ENCODE measurements at regions not wholly inside any gene's neighbourhood (a gene's known extent, or its start where the extent isn't known, plus 50 kb on each side); places are given as distances from the start of the nearest gene placed in this dataset.
"Not testable (repeated sequence)": the region's sequence is repeated elsewhere in the genome, so short reads cannot be mapped to it uniquely, and the experiment has no call there.

DNA sequence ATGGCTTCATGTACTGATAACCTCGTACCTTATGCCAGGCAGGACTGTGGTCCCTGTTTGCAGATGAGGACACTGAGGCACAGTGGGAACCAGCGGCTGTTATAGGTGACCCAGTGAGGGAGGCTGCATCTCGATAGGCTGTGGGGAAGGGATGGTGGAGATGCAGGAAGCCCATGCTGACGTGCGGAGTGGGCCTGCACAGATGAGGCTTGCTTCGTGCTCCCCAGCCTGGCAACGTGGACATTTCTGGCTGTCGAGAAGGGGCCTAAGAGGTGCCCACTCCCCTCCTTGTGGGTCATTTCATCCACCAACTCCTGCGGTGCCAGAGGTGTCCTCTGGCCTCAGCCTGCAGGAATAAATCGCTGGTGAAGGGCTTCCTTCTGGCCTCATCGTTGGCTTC, 107.4 kb downstream of the SLC25A47 start:
- H3K9me3 ChIP-seq (ENCODE audit: control insufficient read depth, low read length, poor library complexity, severe bottlenecking): no peaks in the 10 kb centered on the region
- no peak for ATAC-seq
- no peaks in the 10 kb centered on the region for H3K27me3 Mint-ChIP-seq
- no peak overlapping the region for H3K27ac Mint-ChIP-seq
- DNase-seq: no peak
- no peaks in the 10 kb centered on the region for H3K36me3 Mint-ChIP-seq (ENCODE audit: low read depth)
- H3K4me1 Mint-ChIP-seq: peaks cover 18% of the 10 kb centered on the region
- H3K4me3 Mint-ChIP-seq: no peak overlapping the region

DNA sequence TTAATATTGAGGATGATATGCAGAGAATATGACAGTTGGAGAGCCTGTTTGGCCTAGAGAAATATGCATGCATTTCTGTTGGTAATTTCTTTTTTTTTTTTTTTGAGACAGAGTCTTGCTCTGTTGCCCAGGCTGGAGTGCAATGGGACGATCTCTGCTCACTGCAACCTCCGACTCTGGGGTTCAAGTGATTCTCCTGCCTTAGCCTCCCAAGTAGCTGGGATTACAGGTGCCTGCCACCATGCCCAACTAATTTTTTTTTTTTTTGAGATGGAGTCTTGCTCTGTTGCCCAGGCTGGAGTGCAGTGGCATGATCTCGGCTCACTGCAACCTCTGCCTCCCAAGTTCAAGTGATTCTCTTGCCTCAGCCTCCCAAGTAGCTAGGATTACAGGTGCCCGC, 108.3 kb downstream of the SLC25A47 start:
- H3K4me3 Mint-ChIP-seq; H3K36me3 Mint-ChIP-seq (ENCODE audit: low read depth); DNase-seq; ATAC-seq; H3K27me3 Mint-ChIP-seq; H3K27ac Mint-ChIP-seq; H3K9me3 ChIP-seq (ENCODE audit: control insufficient read depth, low read length, poor library complexity, severe bottlenecking): not testable (repeated sequence)
- H3K4me1 Mint-ChIP-seq: peaks cover 23% of the 10 kb centered on the region

DNA sequence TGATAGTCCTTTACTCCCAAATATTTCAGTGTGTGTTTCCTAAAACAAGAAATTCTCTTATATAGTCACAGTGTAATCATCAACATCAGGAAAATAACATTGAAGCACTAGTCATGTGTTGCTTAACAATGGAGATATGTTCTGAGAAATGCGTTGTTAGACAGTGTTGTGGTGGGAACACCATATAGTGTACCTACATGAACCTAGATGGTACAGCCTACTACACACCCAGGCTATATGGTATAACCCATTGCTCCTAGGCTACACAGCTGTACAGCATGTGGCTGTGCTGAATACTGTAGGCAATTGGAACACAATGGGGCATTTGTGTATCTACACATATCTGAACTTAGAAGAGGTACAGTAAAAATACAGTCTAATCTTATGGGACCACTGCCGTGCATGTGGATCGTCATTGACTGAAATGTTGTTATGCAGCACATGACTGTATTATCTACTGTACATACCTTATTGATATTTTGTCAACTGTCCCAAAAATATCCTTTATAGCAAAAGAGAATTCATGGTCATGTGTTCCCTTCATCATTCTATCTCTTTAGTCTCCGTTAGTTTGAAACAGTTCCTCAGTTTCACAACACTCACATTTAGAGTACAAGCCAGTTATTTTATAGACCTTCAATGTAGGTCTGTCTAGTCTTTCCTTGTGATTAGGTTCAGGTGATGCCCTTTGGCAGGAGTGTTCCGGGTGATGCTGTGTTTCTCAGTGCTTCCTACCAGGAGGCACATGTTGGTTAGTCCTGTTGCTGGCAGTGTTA, 109.7 kb downstream of the SLC25A47 start:
- H3K36me3 Mint-ChIP-seq (ENCODE audit: low read depth): no peaks in the 10 kb centered on the region
- H3K4me3 Mint-ChIP-seq: no peak overlapping the region
- H3K27ac Mint-ChIP-seq: no peak overlapping the region
- H3K9me3 ChIP-seq (ENCODE audit: control insufficient read depth, low read length, poor library complexity, severe bottlenecking): no peaks in the 10 kb centered on the region
- peaks cover 20% of the 10 kb centered on the region for H3K4me1 Mint-ChIP-seq
- ATAC-seq (no peak), DNase-seq (no peak)
- no peaks in the 10 kb centered on the region for H3K27me3 Mint-ChIP-seq

DNA sequence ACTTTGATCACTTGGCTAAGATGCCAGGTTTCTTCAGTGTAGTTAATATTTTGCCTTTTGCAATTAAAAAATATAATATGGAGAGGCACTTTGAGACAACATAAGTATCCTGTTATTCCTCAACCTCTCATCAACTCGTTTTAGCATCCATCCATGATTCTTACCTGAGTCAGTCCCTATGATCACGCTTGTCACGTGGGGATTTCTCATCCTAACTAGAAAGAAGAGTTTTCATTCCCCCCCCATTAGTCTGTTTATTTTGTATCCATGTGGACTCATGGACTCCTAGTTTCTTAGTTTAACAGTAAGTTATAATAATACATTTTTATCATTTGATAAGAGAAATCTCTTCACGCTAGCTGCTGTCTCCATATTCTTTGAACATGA, 110.3 kb downstream of the SLC25A47 start:
- no peak overlapping the region for H3K4me3 Mint-ChIP-seq
- H3K4me1 Mint-ChIP-seq: peaks cover 20% of the 10 kb centered on the region
- H3K9me3 ChIP-seq (ENCODE audit: control insufficient read depth, low read length, poor library complexity, severe bottlenecking): no peaks in the 10 kb centered on the region
- no peak overlapping the region for H3K27ac Mint-ChIP-seq
- ATAC-seq: no peak
- no peaks in the 10 kb centered on the region for H3K36me3 Mint-ChIP-seq (ENCODE audit: low read depth)
- H3K27me3 Mint-ChIP-seq: no peaks in the 10 kb centered on the region
- no peak for DNase-seq

DNA sequence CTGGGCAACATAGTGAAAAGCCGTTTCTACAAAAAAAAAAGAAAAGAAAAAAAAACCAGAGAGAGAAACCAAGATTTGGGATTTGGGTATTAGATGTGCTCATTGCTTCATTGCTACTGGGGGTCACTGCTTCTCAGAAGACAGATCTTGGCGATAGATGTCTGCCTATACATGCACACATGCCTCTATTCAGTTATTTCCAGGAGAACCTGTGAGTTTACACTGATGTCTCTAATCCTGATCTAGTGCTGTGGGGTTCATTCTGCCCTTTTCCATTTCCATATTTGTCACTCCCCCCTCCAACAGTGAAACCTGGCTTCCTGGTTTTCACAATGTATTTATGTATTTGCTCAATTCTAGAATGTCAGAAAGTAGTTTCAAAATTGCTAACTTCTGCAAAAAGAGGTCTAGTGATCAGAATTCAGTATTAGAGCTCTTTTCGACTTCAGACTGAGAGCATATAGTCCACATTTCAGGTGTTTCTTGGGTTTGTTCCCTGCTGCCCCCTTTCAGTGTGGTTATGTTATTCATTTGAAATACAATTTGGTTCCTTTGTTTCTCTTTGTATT, 111.0 kb downstream of the SLC25A47 start:
- no peaks in the 10 kb centered on the region for H3K9me3 ChIP-seq (ENCODE audit: control insufficient read depth, low read length, poor library complexity, severe bottlenecking)
- H3K27ac Mint-ChIP-seq: no peak overlapping the region
- no peaks in the 10 kb centered on the region for H3K27me3 Mint-ChIP-seq
- H3K4me3 Mint-ChIP-seq: no peak overlapping the region
- no peak for DNase-seq
- no peak for ATAC-seq
- peaks cover 18% of the 10 kb centered on the region for H3K4me1 Mint-ChIP-seq
- H3K36me3 Mint-ChIP-seq (ENCODE audit: low read depth): no peaks in the 10 kb centered on the region

DNA sequence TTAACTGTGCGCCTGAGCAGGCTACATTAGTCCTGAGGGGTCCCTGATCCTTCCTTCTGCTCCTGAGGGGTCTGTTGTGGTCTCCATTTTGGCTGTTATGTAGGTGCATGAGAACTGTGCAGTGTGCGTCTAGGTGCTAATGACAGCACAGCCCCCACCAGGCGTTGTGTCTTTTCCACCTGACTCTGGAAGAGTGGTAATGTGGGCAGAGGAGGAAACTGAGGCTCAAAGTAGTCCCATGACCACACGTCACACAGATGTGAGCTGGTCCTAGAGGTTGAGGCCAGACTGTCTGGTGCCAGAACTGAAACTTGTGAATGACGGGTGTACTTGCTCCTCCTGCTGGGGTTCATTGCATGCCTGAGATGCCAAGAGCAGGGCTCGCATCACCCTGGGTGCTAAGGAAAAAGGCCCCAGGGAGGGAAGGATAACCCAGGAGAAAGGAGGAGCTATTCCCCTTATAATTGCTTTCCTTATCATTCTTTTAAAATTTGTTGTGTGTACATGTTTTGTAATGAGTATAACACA, 111.8 kb downstream of the SLC25A47 start:
- H3K36me3 Mint-ChIP-seq (ENCODE audit: low read depth): no peaks in the 10 kb centered on the region
- no peaks in the 10 kb centered on the region for H3K9me3 ChIP-seq (ENCODE audit: control insufficient read depth, low read length, poor library complexity, severe bottlenecking)
- ATAC-seq (no peak), DNase-seq (no peak)
- H3K27ac Mint-ChIP-seq: no peak overlapping the region
- no peaks in the 10 kb centered on the region for H3K27me3 Mint-ChIP-seq
- no peak overlapping the region for H3K4me3 Mint-ChIP-seq
- H3K4me1 Mint-ChIP-seq: peaks cover 15% of the 10 kb centered on the region

DNA sequence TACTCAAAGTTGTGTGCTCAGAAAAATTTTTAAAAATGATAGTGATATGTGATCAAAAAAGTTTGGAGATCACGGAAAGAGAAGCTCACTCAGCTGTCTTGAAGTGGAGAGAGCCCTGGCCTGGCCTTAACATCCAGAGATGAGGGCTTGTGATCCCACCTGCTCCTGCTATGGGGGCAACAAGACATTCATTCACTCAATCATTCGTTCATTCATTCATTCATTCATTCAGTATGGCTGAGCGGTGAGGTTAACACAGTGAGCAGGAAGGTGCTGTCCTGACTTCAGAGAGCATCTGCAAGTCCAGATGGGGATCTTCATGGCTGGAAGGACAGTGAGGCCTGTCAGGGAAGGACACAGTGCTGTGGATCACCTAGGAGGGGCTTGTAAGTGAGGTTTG, 112.3 kb downstream of the SLC25A47 start:
- no peak for DNase-seq
- ATAC-seq: no peak
- no peaks in the 10 kb centered on the region for H3K9me3 ChIP-seq (ENCODE audit: control insufficient read depth, low read length, poor library complexity, severe bottlenecking)
- no peaks in the 10 kb centered on the region for H3K36me3 Mint-ChIP-seq (ENCODE audit: low read depth)
- H3K27ac Mint-ChIP-seq: peak overlapping the region; percentile 3
- H3K4me1 Mint-ChIP-seq: peaks cover 17% of the 10 kb centered on the region
- H3K27me3 Mint-ChIP-seq: no peaks in the 10 kb centered on the region
- H3K4me3 Mint-ChIP-seq: no peak overlapping the region

DNA sequence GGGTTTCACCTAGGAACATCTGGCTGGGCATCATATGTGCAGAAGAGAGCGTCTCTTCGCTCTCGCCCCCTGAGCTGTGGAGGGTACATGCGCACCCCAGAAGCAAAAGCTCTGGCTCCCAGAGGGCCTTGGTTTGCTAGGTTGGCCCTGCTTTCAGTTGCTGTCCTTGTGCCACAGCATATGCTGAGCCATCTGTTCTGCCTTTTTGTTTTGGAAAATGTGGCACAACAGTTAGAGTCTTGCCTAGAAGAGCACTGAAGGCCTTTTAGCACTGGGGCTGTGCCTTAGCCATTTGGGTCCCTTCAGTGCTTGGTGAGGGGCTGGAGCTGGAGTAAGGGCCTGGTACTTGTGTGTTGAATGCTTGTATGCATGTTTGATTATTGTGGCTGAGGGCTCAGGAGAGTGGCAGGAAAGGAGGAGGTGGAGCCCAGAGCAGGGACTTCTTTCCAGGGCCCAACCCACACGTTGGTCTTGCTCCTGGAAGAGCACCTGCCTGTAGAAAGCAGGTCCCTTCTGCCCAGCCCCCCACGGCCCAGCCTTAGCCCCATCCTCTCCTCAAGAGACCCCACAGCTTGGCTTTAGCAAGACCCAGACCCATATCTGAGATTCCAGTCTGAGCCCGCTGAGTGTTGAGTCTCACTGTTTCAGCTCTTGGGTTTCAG, 113.7 kb downstream of the SLC25A47 start:
- Mint-ChIP-seq H3K36me3 (ENCODE audit: low read depth) (no peaks in the 10 kb centered on the region), H3K27me3 (no peaks in the 10 kb centered on the region), H3K4me3 (no peak overlapping the region), H3K27ac (no peak overlapping the region), H3K4me1 (peaks cover 28% of the 10 kb centered on the region)
- ATAC-seq: no peak
- H3K9me3 ChIP-seq (ENCODE audit: control insufficient read depth, low read length, poor library complexity, severe bottlenecking): no peaks in the 10 kb centered on the region
- DNase-seq: no peak

DNA sequence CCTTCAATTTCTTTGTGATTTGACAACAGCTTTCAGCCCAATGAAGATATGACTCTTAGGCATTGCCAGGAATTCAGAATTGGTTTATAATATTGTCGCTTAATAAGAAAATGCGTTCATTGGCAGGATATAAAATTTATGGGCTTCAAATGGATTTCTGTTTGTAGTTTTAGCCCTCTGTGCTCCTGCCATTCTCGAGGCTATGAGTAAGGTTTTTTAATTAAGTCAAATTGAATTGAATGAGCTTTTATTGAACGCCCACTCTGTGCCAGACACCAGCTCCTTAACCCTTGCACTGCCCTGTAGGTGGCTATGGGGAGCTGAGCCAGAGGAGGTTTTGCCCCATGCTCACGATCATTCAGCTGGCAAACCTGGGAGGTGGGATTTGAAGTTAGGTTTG, 115.1 kb downstream of the SLC25A47 start:
- H3K9me3 ChIP-seq (ENCODE audit: control insufficient read depth, low read length, poor library complexity, severe bottlenecking): no peaks in the 10 kb centered on the region
- Mint-ChIP-seq H3K27ac (peak overlapping the region; percentile 51), H3K4me3 (no peak overlapping the region), H3K4me1 (peaks cover 28% of the 10 kb centered on the region), H3K27me3 (no peaks in the 10 kb centered on the region), H3K36me3 (ENCODE audit: low read depth) (no peaks in the 10 kb centered on the region)
- no peak for DNase-seq
- ATAC-seq: no peak

DNA sequence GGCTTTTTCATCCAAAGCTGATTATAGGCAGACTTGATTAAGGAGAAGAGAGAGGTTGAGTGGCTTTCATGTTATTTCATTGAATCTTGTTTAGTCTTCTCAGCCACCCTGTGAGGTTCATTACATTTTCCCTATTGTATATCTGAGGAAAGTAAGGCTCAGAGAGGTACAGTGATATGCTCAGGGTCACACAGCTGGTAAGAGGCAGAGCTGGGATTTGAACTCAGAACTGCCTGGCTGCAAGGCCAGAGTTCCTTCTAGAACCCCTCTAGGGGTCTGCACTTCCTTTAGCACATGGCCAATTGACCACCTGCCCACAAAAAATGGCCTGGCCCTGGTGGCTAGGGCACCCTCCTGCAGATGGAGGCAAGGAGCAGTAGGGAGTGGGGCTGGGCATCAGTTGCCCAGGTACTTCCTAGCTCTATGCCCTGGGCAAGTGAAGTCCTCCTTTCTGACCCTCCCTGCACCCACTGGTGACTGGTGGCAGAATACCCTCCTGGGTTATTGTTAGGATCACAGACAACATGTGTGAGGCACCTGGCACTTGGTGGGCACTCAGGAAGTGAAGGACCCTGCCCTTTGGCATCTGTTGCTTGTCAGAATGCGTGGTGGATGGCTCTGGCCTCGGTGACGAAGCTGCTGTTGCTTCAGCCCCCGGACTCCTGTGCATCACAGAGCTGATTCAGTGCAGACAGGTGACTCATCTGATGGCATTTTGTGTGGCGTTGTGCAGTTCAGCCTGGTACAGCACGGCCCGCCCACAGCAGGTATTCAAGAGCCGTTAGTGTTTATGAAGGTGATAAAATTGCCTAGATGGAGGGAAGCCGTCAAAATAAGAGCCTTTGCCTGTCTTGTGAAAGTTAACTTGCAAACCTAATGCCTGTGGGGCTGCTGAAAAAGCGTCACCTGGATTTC, 115.8 kb downstream of the SLC25A47 start:
- H3K4me3 Mint-ChIP-seq: no peak overlapping the region
- no peak for ATAC-seq

DNA sequence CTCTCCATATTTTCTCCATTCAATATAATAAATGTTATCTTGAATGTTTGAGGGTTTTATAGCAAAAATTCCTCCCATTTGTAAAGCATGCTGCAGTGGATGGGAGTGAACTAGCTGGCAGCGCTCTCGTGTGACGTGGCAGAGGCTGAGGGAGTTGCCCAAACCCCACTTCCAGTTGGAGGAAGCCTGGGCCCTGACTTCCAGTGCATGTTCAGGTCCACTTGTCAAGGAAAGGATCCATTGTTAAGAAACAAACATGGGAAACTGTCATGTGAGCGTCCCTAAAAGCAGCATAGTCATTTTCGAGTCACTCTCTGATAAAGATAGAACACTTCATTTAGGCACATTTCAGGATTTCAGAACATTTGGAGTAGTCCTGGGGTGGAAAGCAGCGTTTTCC, 116.6 kb downstream of the SLC25A47 start:
- Mint-ChIP-seq H3K4me1 (peaks cover 26% of the 10 kb centered on the region), H3K27me3 (no peaks in the 10 kb centered on the region), H3K27ac (no peak overlapping the region), H3K36me3 (ENCODE audit: low read depth) (no peaks in the 10 kb centered on the region), H3K4me3 (no peak overlapping the region)
- no peak for DNase-seq
- H3K9me3 ChIP-seq (ENCODE audit: control insufficient read depth, low read length, poor library complexity, severe bottlenecking): no peaks in the 10 kb centered on the region
- no peak for ATAC-seq

More for the DNA sequence above, 115.8 kb downstream of the SLC25A47 start:
- no peaks in the 10 kb centered on the region for H3K9me3 ChIP-seq (ENCODE audit: control insufficient read depth, low read length, poor library complexity, severe bottlenecking)
- no peaks in the 10 kb centered on the region for H3K36me3 Mint-ChIP-seq (ENCODE audit: low read depth)
- no peak for DNase-seq
- peak overlapping the region; percentile 51 for H3K27ac Mint-ChIP-seq
- no peaks in the 10 kb centered on the region for H3K27me3 Mint-ChIP-seq
- H3K4me1 Mint-ChIP-seq: peaks cover 30% of the 10 kb centered on the region

DNA sequence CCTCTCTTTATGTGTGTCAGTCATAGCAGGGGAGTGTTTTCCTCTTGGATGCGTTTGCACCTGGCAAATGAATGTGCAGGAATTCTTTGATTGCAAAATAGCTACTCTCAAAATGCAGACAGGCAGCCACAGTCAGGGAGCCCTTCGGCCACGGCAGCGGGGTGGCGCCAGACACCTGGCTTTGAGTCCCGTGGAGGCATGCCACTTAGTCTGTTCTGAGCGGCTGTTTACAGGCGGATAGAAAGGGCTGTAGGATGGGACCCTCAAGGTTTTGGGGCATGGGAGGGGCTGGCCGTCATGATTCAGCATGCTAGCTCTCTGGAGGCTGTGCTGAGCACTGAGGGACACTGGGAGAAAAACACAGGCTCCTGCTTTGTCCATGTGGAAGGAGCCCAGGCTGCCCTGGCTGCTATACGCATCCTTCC, 117.1 kb downstream of the SLC25A47 start:
- Mint-ChIP-seq H3K4me3 (no peak overlapping the region), H3K36me3 (ENCODE audit: low read depth) (no peaks in the 10 kb centered on the region), H3K27ac (no peak overlapping the region), H3K4me1 (peaks cover 24% of the 10 kb centered on the region), H3K27me3 (no peaks in the 10 kb centered on the region)
- H3K9me3 ChIP-seq (ENCODE audit: control insufficient read depth, low read length, poor library complexity, severe bottlenecking): no peaks in the 10 kb centered on the region
- DNase-seq (no peak), ATAC-seq (no peak)

DNA sequence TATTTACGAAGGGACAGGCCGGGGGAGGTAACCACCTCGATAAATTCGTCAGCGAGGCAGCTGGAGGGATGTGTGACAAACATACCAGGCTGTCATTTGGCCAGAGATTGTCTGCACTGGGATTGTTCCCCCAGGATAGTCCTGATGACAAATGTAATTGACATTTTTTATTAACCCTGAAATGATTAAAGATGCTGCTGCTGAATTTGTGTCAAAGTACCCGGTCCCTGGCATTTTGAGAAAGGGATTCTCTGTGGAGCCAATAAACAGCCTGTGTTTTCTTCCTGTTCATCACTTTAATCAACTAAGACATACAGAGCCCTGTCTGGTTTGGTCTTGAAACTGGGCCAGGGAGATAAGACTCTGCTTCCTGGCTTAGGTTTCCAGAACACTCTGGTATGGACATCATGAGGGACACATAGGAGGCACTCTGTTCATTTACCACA, 117.6 kb downstream of the SLC25A47 start:
- H3K9me3 ChIP-seq (ENCODE audit: control insufficient read depth, low read length, poor library complexity, severe bottlenecking): no peaks in the 10 kb centered on the region
- DNase-seq (no peak), ATAC-seq (no peak)
- Mint-ChIP-seq H3K36me3 (ENCODE audit: low read depth) (no peaks in the 10 kb centered on the region), H3K4me3 (no peak overlapping the region), H3K4me1 (peaks cover 22% of the 10 kb centered on the region), H3K27me3 (no peaks in the 10 kb centered on the region), H3K27ac (no peak overlapping the region)

Measured in T-helper 17 cell (primary cell).